SKM-1 (cell line): ENCODE measurements at regions not wholly inside any gene's neighbourhood (a gene's known extent, or its start where the extent isn't known, plus 50 kb on each side); places are given as distances from the start of the nearest gene placed in this dataset.

ENCODE experiments used
- DNase-seq: peaks from one replicate; lab custom pipeline; 2025; ENCODE audit not compliant: unreplicated experiment; lab: John Stamatoyannopoulos, UW

GRCh38 chr12:68447797-68448260 is 115.7 kb upstream of the MDM1 start:
- DNase-seq, result no peak

GRCh38 chr12:68449196-68449595 is 117.0 kb upstream of the MDM1 start:
- DNase-seq, result no peak

GRCh38 chr12:68450947-68451260 is 118.7 kb upstream of the MDM1 start:
- DNase-seq, result no peak

GRCh38 chr12:68451261-68452077 is 119.3 kb upstream of the MDM1 start:
- DNase-seq, result no peak

GRCh38 chr12:68452078-68452715 is 120.0 kb upstream of the MDM1 start:
- DNase-seq, result no peak

- DNase-seq, result no peak
These were observed 121.1 kb upstream of the MDM1 start for GRCh38 chr12:68453278-68453677.

- DNase-seq, result no peak
These were observed 121.7 kb upstream of the MDM1 start for GRCh38 chr12:68453876-68454275.

- no peak for DNase-seq
These were observed 122.7 kb upstream of the MDM1 start for GRCh38 chr12:68454892-68455291.

- no peak for DNase-seq
These were observed 123.7 kb upstream of the MDM1 start for GRCh38 chr12:68455691-68456345.

- DNase-seq, result no peak
These were observed 126.7 kb upstream of the MDM1 start for GRCh38 chr12:68458866-68459265.

GRCh38 chr12:68460236-68460635 is 128.1 kb upstream of the MDM1 start:
- DNase-seq, result no peak

- DNase-seq, result no peak
These were observed 129.5 kb upstream of the MDM1 start for GRCh38 chr12:68461645-68462044.

- DNase-seq, result no peak
These were observed 130.6 kb upstream of the MDM1 start for GRCh38 chr12:68462803-68463202.

- no peak for DNase-seq
These were observed 133.1 kb upstream of the MDM1 start for GRCh38 chr12:68465227-68465626.

- no peak for DNase-seq
These were observed 135.4 kb upstream of the MDM1 start for GRCh38 chr12:68467514-68467913.

- DNase-seq, result no peak
These were observed 135.9 kb upstream of the MDM1 start for GRCh38 chr12:68468036-68468435.

- DNase-seq, result no peak
These were observed 137.0 kb upstream of the MDM1 start for GRCh38 chr12:68469113-68469512.

GRCh38 chr12:68470664-68471328 is 138.6 kb upstream of the MDM1 start:
- no peak for DNase-seq

GRCh38 chr12:68474467-68475204 is 136.1 kb upstream of the RAP1B start:
- DNase-seq, result no peak

GRCh38 chr12:68476794-68477193 is 133.9 kb upstream of the RAP1B start:
- no peak for DNase-seq

- DNase-seq, result no peak
These were observed 133.4 kb upstream of the RAP1B start for GRCh38 chr12:68477261-68477772.
